D721Med (cell line): ENCODE measurements at regions not wholly inside any gene's neighbourhood (a gene's known extent, or its start where the extent isn't known, plus 50 kb on each side); places are given as distances from the start of the nearest gene placed in this dataset.

ENCODE experiments used
- DNase-seq: peaks from one replicate; pipeline ENCODE4 v3.0.0; 2011; ENCODE audit warnings: low spot score; ENCODE audit not compliant: insufficient read length
- FAIRE-seq: peaks from 2 replicates; lab custom pipeline; 2011; peaks lifted over from hg19 to GRCh38; lab: Jason Lieb, UNC
- TF ChIP-seq, protein P1 (sequence below): IDR thresholded peaks from 2 replicates; pipeline ENCODE4 v1.5.1; 2012; ENCODE audit warnings: mild to moderate bottlenecking, control low read depth; ENCODE audit not compliant: insufficient read depth; ENCODE audit errors: missing control alignments

DNA sequence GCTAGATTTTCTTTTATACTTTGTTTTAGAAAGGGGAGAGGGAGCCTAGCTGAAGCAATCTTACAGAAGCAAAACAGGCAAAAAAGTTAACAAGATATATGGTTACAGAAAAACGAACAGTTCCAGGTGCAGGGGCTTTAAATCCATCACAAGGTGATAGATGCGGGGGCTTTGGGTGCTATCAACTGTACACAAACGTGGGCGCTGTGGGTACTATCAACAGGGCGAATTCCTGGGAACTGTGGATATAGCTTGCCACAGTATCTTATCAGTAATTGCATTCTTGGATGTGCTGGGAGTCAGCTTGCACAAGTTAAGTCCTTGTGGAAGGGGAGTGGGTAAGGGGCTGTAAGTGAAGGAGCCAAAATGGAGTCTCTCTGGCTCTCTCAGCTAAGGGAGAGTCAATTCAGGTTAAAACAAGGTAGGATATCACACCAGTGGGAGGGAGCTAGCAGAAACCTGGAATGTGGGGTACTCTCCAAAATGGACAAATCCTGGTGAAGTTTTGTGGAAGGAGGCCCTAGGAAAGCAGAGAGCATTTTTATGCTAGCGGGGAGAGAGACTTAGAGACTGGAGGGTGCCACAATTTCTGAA lies 325.8 kb upstream of the SPHKAP start:
- TF ChIP-seq, protein P1, sequence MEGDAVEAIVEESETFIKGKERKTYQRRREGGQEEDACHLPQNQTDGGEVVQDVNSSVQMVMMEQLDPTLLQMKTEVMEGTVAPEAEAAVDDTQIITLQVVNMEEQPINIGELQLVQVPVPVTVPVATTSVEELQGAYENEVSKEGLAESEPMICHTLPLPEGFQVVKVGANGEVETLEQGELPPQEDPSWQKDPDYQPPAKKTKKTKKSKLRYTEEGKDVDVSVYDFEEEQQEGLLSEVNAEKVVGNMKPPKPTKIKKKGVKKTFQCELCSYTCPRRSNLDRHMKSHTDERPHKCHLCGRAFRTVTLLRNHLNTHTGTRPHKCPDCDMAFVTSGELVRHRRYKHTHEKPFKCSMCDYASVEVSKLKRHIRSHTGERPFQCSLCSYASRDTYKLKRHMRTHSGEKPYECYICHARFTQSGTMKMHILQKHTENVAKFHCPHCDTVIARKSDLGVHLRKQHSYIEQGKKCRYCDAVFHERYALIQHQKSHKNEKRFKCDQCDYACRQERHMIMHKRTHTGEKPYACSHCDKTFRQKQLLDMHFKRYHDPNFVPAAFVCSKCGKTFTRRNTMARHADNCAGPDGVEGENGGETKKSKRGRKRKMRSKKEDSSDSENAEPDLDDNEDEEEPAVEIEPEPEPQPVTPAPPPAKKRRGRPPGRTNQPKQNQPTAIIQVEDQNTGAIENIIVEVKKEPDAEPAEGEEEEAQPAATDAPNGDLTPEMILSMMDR = no peak
- FAIRE-seq (no peak), DNase-seq (no peak)

DNA sequence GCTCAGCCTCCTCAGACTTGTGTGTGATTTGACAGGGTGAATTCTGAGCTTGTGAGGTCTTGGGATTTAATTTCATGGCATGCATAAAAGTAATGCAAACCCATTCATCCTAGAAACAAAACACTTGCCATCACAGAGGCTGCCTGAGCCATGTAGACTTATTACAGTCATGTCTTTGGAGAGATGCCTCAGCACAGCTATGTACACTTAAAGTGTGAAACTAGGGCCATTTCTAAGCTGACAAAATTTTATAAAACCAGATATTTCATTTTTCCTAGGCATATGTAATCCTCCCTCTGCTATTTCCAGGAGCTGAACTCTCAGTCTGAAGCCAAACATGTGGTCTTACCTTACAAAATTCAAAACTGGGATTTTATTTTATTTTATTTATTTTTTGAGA lies 322.2 kb upstream of the SPHKAP start:
- TF ChIP-seq, protein P1 = no peak
- FAIRE-seq (no peak), DNase-seq (no peak)

DNA sequence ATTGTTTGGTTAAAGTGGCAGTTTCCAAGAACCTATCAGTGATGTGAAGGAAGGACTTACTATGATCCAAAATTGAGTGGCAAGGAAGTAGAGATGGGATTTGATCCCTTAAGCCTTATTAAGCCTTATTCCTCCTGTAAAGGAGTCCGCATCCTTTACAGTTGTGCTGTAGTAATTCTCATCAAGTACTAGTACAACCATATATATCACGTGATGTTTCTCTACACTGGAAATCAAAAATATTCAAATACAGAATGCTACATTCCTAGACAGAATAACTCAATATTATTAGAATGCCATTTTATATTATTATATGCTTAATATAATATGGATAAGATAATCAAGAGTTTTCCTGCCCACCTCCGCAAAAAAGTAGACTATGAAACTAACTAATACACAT lies 312.4 kb upstream of the SPHKAP start:
- FAIRE-seq (no peak), DNase-seq (no peak)
- TF ChIP-seq, protein P1 = no peak

GRCh38 chr2:228479014-228479413 lies 297.5 kb upstream of the SPHKAP start:
- DNase-seq (no peak), FAIRE-seq (no peak)
- TF ChIP-seq, protein P1 = no peak

DNA sequence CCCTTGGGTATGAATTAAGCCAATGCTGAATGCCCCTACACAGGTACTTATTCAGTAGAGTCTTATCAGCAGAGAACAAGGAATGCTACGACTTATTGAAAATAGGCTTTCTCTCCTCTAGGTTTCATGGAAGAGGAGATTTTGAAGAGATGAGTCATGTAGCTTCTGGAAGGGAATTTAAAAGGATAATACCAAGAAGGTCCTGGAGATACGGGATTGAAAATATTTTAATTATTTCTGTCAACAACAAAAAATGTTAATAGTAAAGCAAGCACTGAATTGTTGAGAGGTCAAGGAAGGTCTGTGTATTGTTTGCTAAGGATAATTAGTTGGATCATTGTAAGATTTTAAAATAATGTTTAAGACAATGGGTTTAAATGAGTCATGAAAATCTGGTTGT lies 293.0 kb upstream of the SPHKAP start:
- DNase-seq = no peak
- TF ChIP-seq, protein P1 = no peak

GRCh38 chr2:228469721-228470120 lies 288.2 kb upstream of the SPHKAP start:
- DNase-seq = no peak
- TF ChIP-seq, protein P1 = no peak
- FAIRE-seq = no peak

More for the DNA sequence above, 293.0 kb upstream of the SPHKAP start:
- FAIRE-seq = no peak

- TF ChIP-seq, protein P1 = no peak
- FAIRE-seq (no peak), DNase-seq (no peak)
Measured at GRCh38 chr2:228466851-228467250, 285.4 kb upstream of the SPHKAP start.
